Chondrocyte (in vitro differentiated cells): ENCODE measurements at regions not wholly inside any gene's neighbourhood (a gene's known extent, or its start where the extent isn't known, plus 50 kb on each side); places are given as distances from the start of the nearest gene placed in this dataset.

Source experiments
- DNase-seq: peaks from one replicate; pipeline ENCODE4 v3.0.0; 2021; ENCODE audit warnings: mixed read lengths, low spot score
- H3K27ac Mint-ChIP-seq: one replicate; pipeline ENCODE4 v1.8.0; 2021; ENCODE audit warnings: mild to moderate bottlenecking, moderate library complexity, mixed read lengths; ENCODE audit not compliant: unreplicated experiment
- H3K27me3 Mint-ChIP-seq: 2 replicates; pipeline ENCODE4 v1.8.0; 2021; ENCODE audit warnings: low read depth, mixed read lengths
- H3K36me3 Mint-ChIP-seq: 2 replicates; pipeline ENCODE4 v1.8.0; 2021; ENCODE audit warnings: low read depth, mixed read lengths
- H3K4me1 Mint-ChIP-seq: 2 replicates; pipeline ENCODE4 v1.8.0; 2021; ENCODE audit warnings: low read depth, mild to moderate bottlenecking, mixed read lengths
- H3K4me3 Mint-ChIP-seq: one replicate; pipeline ENCODE4 v1.8.0; 2021; ENCODE audit warnings: mild to moderate bottlenecking, moderate library complexity, mixed read lengths; ENCODE audit not compliant: unreplicated experiment
- H3K9me3 Mint-ChIP-seq: 2 replicates; pipeline ENCODE4 v1.8.0; 2021; ENCODE audit warnings: low read depth, mixed read lengths
- TF ChIP-seq, protein P1 (sequence below): fragments of 200-600 bp; sonication (generic); IDR thresholded peaks from 2 replicates; pipeline ENCODE4 v1.5.0; 2021; ENCODE audit warnings: antibody characterized with exemption, mild to moderate bottlenecking, moderate library complexity

DNA sequence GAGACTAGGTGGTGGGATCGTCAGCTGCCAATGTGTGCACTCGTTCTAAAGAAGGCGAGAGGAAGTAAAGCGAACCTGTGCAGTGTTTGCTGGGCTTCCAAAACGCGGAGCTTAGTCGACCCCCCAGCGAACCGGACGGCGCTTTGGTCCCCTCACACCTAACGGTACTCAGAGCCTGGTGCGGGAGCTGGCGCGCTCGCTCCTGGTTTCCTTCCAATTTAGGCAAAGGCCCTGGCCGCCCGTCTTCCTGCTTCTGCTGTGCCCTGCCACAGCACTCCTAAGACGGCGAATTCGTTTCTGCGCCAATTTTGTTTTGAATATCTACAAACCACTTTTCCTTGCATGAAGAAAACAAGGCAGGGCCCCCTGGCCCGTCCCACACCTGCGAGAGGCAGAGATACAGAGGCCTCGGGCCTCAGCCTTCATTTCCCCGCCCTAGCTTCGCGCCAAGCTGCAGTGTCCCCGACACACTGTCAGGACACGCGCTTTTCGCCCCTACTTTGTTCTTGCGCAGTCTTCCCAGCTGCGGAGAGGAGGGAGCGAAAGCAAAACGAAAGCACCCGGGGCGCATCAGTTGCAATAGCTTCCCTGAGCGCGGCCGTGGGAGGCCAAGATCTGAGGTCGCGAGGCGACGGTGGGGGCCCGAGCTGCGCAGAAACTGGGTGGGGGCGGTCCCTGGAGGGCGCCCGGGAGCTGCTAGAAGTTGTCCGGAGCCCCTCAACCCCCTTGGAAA, 111.9 kb downstream of the KCNRG start:
- Mint-ChIP-seq H3K4me3 (peak overlapping the region; percentile 57), H3K36me3 (no peaks in the 10 kb centered on the region), H3K4me1 (peaks cover 50% of the 10 kb centered on the region), H3K9me3 (no peaks in the 10 kb centered on the region), H3K27me3 (peaks cover 17% of the 10 kb centered on the region), H3K27ac (peak overlapping the region; percentile 51)
- TF ChIP-seq, protein P1, sequence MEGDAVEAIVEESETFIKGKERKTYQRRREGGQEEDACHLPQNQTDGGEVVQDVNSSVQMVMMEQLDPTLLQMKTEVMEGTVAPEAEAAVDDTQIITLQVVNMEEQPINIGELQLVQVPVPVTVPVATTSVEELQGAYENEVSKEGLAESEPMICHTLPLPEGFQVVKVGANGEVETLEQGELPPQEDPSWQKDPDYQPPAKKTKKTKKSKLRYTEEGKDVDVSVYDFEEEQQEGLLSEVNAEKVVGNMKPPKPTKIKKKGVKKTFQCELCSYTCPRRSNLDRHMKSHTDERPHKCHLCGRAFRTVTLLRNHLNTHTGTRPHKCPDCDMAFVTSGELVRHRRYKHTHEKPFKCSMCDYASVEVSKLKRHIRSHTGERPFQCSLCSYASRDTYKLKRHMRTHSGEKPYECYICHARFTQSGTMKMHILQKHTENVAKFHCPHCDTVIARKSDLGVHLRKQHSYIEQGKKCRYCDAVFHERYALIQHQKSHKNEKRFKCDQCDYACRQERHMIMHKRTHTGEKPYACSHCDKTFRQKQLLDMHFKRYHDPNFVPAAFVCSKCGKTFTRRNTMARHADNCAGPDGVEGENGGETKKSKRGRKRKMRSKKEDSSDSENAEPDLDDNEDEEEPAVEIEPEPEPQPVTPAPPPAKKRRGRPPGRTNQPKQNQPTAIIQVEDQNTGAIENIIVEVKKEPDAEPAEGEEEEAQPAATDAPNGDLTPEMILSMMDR, result no peak
- DNase-seq, result peak; percentile 87

DNA sequence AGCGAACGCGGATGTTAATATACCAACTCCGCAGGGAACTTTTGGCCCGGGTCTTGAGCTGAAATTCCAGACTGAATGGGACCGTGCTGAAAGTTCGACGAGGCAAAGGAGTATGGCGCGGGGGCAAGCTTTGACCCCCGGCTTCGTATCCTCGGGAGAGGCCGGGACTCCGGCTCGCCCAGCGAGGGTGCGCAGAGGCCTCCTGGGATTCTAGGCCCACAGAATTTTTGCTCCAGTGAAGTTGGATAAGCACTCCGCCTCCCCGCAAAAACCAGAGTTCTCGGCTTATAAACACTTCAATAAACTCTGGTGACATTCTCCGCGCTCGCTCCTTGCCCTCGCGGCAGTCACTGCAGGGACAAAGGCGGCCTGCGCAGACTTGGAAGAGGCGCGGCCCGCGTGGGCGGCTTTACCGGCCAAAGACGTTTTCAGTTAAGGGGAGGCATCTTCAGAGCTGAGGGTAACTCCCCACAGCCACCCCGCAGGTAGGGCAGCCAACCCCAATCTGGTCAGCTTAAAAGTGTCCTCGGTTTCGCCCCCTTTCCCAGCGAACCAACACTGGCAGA, 112.6 kb downstream of the KCNRG start:
- Mint-ChIP-seq H3K4me1 (peaks cover 49% of the 10 kb centered on the region), H3K27me3 (peaks cover 23% of the 10 kb centered on the region), H3K4me3 (peak overlapping the region; percentile 57), H3K9me3 (no peaks in the 10 kb centered on the region), H3K27ac (peak overlapping the region; percentile 22), H3K36me3 (no peaks in the 10 kb centered on the region)
- peak; percentile 72 for DNase-seq
- TF ChIP-seq, protein P1, result no peak

DNA sequence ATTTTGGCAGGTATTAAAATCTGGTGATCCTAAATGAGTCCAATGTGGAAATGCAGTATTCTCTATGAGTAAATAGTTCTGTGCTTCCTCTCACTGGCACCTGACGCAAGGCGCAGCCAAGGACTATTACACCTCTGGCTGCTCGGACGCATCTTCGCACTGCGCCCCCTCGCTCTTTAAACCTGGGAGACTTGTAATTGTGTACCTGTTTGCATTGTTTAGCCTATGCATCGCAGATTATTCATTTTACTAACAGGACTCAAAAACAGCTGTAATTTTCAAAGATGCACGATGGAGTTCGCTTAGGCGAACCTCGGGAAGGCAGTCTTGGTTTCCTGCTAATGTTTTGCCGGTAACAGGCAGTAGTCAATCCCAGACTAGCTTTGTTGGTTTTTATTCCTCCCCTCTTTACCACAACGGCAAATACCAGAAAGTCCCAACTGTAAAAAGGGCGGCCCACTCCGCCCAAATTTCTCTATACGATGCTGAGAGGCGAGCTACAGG, 113.2 kb downstream of the KCNRG start:
- Mint-ChIP-seq H3K27ac (no peak overlapping the region), H3K4me3 (no peak overlapping the region), H3K27me3 (peaks cover 25% of the 10 kb centered on the region), H3K9me3 (no peaks in the 10 kb centered on the region), H3K36me3 (no peaks in the 10 kb centered on the region), H3K4me1 (peaks cover 42% of the 10 kb centered on the region)
- no peak for DNase-seq
- TF ChIP-seq, protein P1, result no peak

DNA sequence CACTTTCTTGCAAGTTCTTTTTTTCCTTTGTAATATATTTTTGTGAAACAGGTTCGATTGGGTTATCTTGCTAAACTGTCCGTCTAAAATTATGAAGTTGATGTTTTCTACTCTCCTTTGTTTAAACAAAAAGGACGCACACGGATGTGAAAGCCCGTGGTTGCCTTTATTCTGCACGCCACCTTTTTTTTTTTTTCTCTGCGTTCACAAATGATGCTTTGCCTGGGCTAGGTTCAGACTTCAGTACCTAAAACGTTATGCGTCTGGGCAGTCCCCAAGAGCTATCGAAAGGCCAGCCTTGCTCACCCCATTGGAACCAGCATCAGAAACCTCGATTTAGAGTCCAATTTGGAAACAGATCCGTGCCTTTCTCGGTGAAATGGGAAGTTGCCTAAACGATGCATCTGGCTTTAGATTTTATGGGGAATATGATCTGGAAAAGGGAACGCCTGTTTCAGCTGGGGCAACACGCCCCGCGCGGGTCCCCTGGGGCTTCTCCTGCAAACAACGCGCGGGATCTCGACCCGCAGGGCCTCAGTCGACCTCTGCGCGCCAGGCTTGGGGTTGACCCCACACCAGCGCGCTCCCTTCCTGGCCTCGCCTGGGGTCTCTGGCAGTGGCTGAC, 113.9 kb downstream of the KCNRG start:
- peak overlapping the region; percentile 22 for H3K27ac Mint-ChIP-seq
- H3K27me3 Mint-ChIP-seq, result peaks cover 27% of the 10 kb centered on the region
- TF ChIP-seq, protein P1, result no peak
- no peaks in the 10 kb centered on the region for H3K9me3 Mint-ChIP-seq
- H3K36me3 Mint-ChIP-seq, result no peaks in the 10 kb centered on the region
- H3K4me3 Mint-ChIP-seq, result peak overlapping the region; percentile 79
- H3K4me1 Mint-ChIP-seq, result peaks cover 39% of the 10 kb centered on the region
- peak; percentile 75 for DNase-seq

DNA sequence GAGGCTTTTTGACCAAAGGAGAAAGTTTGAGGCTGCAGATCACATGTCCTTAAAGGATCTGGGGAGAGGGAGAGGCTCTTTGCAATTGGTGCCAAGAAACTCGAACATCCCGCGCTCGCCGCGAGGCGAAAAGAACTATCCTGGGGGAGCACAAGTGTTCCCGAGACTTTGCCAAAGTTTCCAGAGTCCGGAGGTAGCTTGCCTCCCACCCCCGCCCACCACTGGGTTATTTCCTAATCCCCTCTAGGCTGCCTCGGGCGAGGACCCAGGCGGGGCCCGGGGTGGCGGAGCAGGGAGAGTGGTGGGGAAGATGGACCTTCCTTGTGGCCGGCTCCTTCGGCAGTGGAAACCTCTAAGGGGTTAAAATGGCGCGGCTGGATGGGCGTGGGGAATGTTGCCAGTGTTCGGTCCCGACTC, 114.5 kb downstream of the KCNRG start:
- Mint-ChIP-seq H3K27me3 (peaks cover 27% of the 10 kb centered on the region), H3K4me3 (peak overlapping the region; percentile 79), H3K27ac (peak overlapping the region; percentile 80), H3K36me3 (no peaks in the 10 kb centered on the region), H3K9me3 (no peaks in the 10 kb centered on the region), H3K4me1 (peaks cover 39% of the 10 kb centered on the region)
- no peak for DNase-seq
- TF ChIP-seq, protein P1, result no peak
